ENCODE measurements at regions not wholly inside any gene's neighbourhood (a gene's known extent, or its start where the extent isn't known, plus 50 kb on each side); places are given as distances from the start of the nearest gene placed in this dataset.

- TF ChIP-seq CTCF (IDR thresholded peaks at IDR 0.05) (no peak), POLR2A (IDR thresholded peaks at IDR 0.05) (no peak), POLR2AphosphoS5 (IDR thresholded peaks at IDR 0.05) (no peak), EP300 (IDR thresholded peaks at IDR 0.05) (no peak)
These were observed 993.9 kb upstream of the POU3F3 start for GRCh38 chr2:103860016-103860415.
